Gastrocnemius medialis (tissue), 4 donors: ENCODE measurements at regions not wholly inside any gene's neighbourhood (a gene's known extent, or its start where the extent isn't known, plus 50 kb on each side); places are given as distances from the start of the nearest gene placed in this dataset.

Experiments used
- ATAC-seq, 2 donors: fragments of 150-250 bp; one replicate each; pipeline ENCODE4 v1.9.1; 2016
- DNase-seq, 2 donors: peaks; one replicate each; pipeline ENCODE4 v3.0.0-alpha.2; 2019
- H3K27ac ChIP-seq, 4 donors: fragments of 200-600 bp; sonication (generic); 1 replicate in 1 of 4; 2 replicates in 3 of 4; pipeline ENCODE4 v1.5.1; 2016 to 2018; ENCODE audit warnings: mild to moderate bottlenecking in 2 of 4, moderate library complexity in 1 of 4
- H3K27me3 ChIP-seq, 3 donors: fragments of 200-600 bp; sonication (generic) in 2 of 3; 1 replicate in 1 of 3; 2 replicates in 2 of 3; pipeline versions ENCODE4 v1.5.1 to v1.6.0; 2016 to 2019; ENCODE audit warnings: mild to moderate bottlenecking in 1 of 3, moderate library complexity in 1 of 3
- H3K36me3 ChIP-seq, 2 donors: fragments of 200-600 bp; sonication (generic) in 1 of 2; one replicate each; pipeline ENCODE4 v1.5.1; 2017 to 2018
- H3K4me1 ChIP-seq, 2 donors: fragments of 200-600 bp; sonication (generic) in 1 of 2; one replicate each; pipeline ENCODE4 v1.5.1; 2016 to 2017; ENCODE audit warnings: mild to moderate bottlenecking in 2 of 2
- H3K4me3 ChIP-seq, 4 donors: fragments of 200-600 bp; sonication (generic) in 3 of 4; 1 replicate in 1 of 4; 2 replicates in 3 of 4; pipeline ENCODE4 v1.5.1; 2016 to 2019; ENCODE audit warnings: mild to moderate bottlenecking in 2 of 4
- H3K9me3 ChIP-seq, 3 donors: fragments of 200-600 bp; sonication (generic) in 2 of 3; 1 replicate in 1 of 3; 2 replicates in 2 of 3; pipeline ENCODE4 v1.5.1; 2016 to 2019
- POLR2A ChIP-seq, 2 donors: fragments of 450-650 bp; IDR thresholded peaks; one replicate each; pipeline ENCODE4 v1.6.1; 2017; ENCODE audit warnings: antibody characterized with exemption in 2 of 2, mild to moderate bottlenecking in 2 of 2, moderate library complexity in 2 of 2
- in situ Hi-C, 4 donors: fragments of 200-750 bp; cut with MboI; loops; one replicate each; pipeline versions ENCODE4 v1.15.0 to v1.8.0; 2017; ENCODE audit warnings: low sequenced_read_pairs in 4 of 4
- intact Hi-C: fragments of 100-400 bp; cut with DNase I; formaldehyde crosslinking; loops from one replicate; pipeline ENCODE4 v1.15.1; 2023; ENCODE audit warnings: low total_unique reads
- TF ChIP-seq, protein P1 (sequence below), 5 experiments: fragments of 450-650 bp in 3 of 5; fragments of 200-600 bp in 2 of 5; sonication (generic) in 2 of 5; IDR thresholded peaks in 4 of 5; conservative IDR thresholded peaks in 1 of 5; 1 replicate in 4 of 5; 2 replicates in 1 of 5; pipeline ENCODE4 v1.5.1; 2016 to 2019; ENCODE audit warnings: antibody characterized with exemption in 5 of 5, mild to moderate bottlenecking in 3 of 5, moderate library complexity in 3 of 5

DNA sequence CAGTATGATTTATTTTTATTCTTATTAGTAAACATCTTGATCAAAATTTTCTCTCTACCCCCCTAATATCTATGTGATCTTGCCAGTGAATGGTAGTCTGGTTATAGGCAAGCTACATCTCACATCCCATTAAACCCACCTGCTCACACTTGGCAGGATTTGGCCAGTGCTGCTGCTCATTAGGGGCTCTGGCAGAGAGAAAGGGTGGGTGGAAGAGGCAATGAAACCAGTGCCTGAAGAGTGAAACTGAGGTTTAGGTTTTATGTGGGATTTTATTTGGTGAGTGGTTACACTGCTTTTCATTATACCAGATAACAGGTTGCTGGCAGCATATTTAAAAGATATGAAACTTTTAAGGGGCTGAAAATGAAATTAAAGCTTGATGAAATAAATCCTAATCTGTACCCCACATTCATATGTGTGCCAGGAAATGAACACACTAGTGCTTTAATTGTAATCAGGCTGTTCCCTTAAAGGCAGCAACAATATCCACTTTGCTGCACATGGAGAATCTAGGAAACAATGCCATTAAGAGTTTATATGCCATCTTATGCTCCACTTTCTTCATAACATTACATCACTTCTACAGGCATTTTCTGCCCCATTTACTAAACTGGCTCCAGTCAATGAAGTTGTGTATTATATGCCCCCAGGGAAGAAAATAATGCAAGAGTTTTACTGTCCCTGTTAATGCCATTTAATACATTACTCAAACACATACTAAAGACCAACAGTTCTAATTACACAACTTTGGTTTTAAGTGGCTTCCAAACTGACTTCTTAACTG is 688.7 kb downstream of the MECOM start:
- H3K9me3 ChIP-seq = no peaks in the 10 kb centered on the region
- DNase-seq (no peak), ATAC-seq (no peak)
- H3K27me3 ChIP-seq = no peaks in the 10 kb centered on the region
- in situ Hi-C loops (no loop called here), intact Hi-C loops (no loop called here)
- H3K27ac ChIP-seq = no peak overlapping the region
- H3K4me3 ChIP-seq = no peak overlapping the region
- no peaks in the 10 kb centered on the region for H3K4me1 ChIP-seq
- TF ChIP-seq, protein P1, sequence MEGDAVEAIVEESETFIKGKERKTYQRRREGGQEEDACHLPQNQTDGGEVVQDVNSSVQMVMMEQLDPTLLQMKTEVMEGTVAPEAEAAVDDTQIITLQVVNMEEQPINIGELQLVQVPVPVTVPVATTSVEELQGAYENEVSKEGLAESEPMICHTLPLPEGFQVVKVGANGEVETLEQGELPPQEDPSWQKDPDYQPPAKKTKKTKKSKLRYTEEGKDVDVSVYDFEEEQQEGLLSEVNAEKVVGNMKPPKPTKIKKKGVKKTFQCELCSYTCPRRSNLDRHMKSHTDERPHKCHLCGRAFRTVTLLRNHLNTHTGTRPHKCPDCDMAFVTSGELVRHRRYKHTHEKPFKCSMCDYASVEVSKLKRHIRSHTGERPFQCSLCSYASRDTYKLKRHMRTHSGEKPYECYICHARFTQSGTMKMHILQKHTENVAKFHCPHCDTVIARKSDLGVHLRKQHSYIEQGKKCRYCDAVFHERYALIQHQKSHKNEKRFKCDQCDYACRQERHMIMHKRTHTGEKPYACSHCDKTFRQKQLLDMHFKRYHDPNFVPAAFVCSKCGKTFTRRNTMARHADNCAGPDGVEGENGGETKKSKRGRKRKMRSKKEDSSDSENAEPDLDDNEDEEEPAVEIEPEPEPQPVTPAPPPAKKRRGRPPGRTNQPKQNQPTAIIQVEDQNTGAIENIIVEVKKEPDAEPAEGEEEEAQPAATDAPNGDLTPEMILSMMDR (IDR thresholded peaks at IDR 0.05 in 4 of 5, conservative IDR thresholded peaks at IDR 0.05 in 1 of 5) = no peak
- TF ChIP-seq POLR2A (IDR thresholded peaks at IDR 0.05) = no peak
- no peaks in the 10 kb centered on the region for H3K36me3 ChIP-seq

DNA sequence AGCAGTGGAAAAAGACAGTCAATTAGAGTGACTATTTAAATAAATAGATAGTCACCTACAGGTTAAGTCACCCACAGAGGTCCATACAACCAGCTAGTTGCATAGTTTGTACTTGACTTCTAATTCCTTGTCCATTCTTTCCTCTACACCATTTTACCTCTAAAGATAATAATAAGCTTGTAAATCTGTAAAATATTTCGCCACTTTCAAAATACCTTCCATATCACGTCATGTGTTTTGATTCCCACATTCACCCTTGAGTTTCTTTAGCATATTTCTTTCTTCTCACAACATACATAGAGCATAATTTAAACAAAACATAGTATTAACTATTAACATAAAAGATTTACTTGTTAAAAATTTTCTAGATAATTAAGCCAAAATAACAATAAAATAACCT is 689.6 kb downstream of the MECOM start:
- Histone ChIP-seq H3K9me3 (no peaks in the 10 kb centered on the region), H3K27me3 (no peaks in the 10 kb centered on the region), H3K27ac (no peak overlapping the region), H3K36me3 (no peaks in the 10 kb centered on the region), H3K4me1 (no peaks in the 10 kb centered on the region), H3K4me3 (no peak overlapping the region)
- DNase-seq (no peak), ATAC-seq (no peak)
- in situ Hi-C loops (no loop called here), intact Hi-C loops (no loop called here)
- TF ChIP-seq, protein P1 (IDR thresholded peaks at IDR 0.05 in 4 of 5, conservative IDR thresholded peaks at IDR 0.05 in 1 of 5) = no peak
- TF ChIP-seq POLR2A (IDR thresholded peaks at IDR 0.05) = no peak

DNA sequence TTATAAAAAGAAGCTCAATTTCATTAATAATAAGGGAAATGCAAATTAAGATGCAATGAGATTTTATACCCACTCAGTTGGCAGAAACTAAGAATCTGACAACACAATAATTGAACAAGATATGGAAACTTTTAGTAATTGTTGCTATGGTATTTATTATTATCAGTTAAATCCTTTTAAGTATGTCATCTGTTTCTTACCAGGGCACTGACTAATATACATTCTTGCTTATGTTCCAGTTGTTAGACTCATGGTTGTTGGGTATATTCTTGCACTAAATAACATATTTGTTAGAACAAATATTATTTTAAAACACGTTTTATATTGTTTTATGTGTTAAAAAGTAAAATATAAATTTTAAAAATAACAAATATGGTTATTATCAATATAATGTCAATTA is 690.3 kb downstream of the MECOM start:
- no peak overlapping the region for H3K4me3 ChIP-seq
- TF ChIP-seq, protein P1 (IDR thresholded peaks at IDR 0.05 in 4 of 5, conservative IDR thresholded peaks at IDR 0.05 in 1 of 5) = no peak
- TF ChIP-seq POLR2A (IDR thresholded peaks at IDR 0.05) = no peak
- H3K4me1 ChIP-seq = no peaks in the 10 kb centered on the region
- H3K27me3 ChIP-seq = no peaks in the 10 kb centered on the region
- no peak overlapping the region for H3K27ac ChIP-seq
- ATAC-seq (no peak), DNase-seq (no peak)
- no peaks in the 10 kb centered on the region for H3K36me3 ChIP-seq
- no peaks in the 10 kb centered on the region for H3K9me3 ChIP-seq
- intact Hi-C loops = no loop called here
- in situ Hi-C loops = no loop called here

DNA sequence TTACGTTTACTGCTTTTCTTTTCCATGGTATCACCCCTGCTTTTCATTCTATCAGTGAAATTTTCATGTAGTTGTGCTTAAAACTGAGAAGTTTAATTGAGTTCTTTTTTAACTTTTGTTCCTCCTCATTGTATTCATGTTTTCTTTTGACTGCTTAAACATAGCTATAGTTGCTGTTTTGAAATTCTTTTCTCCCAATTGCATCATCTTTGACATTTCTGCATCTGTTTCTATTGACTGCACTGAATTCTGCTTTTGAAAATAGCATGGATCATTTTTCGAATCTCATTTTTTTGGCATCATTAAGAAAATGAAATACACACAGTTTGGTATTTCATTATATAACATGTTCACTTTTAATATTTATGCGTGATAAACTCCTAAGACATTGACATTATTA is 694.9 kb downstream of the MECOM start:
- in situ Hi-C loops = no loop called here
- DNase-seq (no peak), ATAC-seq (no peak)
- intact Hi-C loops = no loop called here
- Histone ChIP-seq H3K36me3 (no peaks in the 10 kb centered on the region), H3K27me3 (no peaks in the 10 kb centered on the region), H3K4me1 (no peaks in the 10 kb centered on the region), H3K4me3 (no peak overlapping the region), H3K27ac (no peak overlapping the region), H3K9me3 (no peaks in the 10 kb centered on the region)
- TF ChIP-seq, protein P1 (IDR thresholded peaks at IDR 0.05 in 4 of 5, conservative IDR thresholded peaks at IDR 0.05 in 1 of 5) = no peak
- TF ChIP-seq POLR2A (IDR thresholded peaks at IDR 0.05) = no peak

DNA sequence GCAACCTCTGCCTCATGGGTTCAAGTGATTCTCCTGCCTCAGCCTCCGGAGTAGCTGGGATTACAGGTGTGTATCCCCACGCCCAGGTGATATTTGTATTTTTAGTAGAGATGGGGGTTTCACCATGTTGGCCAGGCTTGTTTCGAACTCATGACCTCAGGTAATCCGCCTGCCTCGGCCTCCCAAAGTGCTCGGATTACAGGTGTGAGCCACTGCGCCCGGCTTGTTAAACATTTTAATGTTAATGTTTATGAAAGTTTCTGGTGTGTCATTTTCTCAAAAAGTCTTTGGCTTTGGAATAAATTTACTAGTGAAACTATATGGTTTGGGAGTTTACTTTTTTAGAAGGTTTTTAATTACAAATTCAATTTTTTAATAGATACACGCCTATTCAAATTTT is 698.8 kb downstream of the MECOM start:
- in situ Hi-C loops = no loop called here
- H3K27ac ChIP-seq = no peak overlapping the region
- no peak overlapping the region for H3K4me3 ChIP-seq
- TF ChIP-seq, protein P1 (IDR thresholded peaks at IDR 0.05 in 4 of 5, conservative IDR thresholded peaks at IDR 0.05 in 1 of 5) = no peak
- TF ChIP-seq POLR2A (IDR thresholded peaks at IDR 0.05) = no peak
- no peak for DNase-seq
- no peaks in the 10 kb centered on the region for H3K36me3 ChIP-seq
- ATAC-seq = no peak
- no peaks in the 10 kb centered on the region for H3K27me3 ChIP-seq
- no peaks in the 10 kb centered on the region for H3K4me1 ChIP-seq
- H3K9me3 ChIP-seq = no peaks in the 10 kb centered on the region
- intact Hi-C loops = no loop called here
